Gastroesophageal sphincter (tissue), 4 donors: ENCODE measurements at regions not wholly inside any gene's neighbourhood (a gene's known extent, or its start where the extent isn't known, plus 50 kb on each side); places are given as distances from the start of the nearest gene placed in this dataset.
A peak's percentile ranks its signal among the peaks of the same experiment; 100 is the strongest.
"Not testable (repeated sequence)": the region's sequence is repeated elsewhere in the genome, so short reads cannot be mapped to it uniquely, and the experiment has no call there.

Experiments
- ATAC-seq: fragments of 150-250 bp; one replicate; pipeline ENCODE4 v1.9.1; 2016; ENCODE audit warnings: mild to moderate bottlenecking, moderate library complexity
- H3K27ac ChIP-seq, 4 donors: fragments of 200-600 bp; sonication (generic) in 3 of 4; 1 replicate in 3 of 4; 2 replicates in 1 of 4; pipeline ENCODE4 v1.5.1; 2016 to 2019
- H3K27me3 ChIP-seq: fragments of 200-600 bp; sonication (generic); one replicate; pipeline ENCODE4 v1.5.1; 2019
- H3K36me3 ChIP-seq, 2 donors: fragments of 200-600 bp; sonication (generic); one replicate each; pipeline ENCODE4 v1.5.1; 2019; ENCODE audit warnings: control low read depth in 1 of 2
- H3K4me1 ChIP-seq, 3 donors: fragments of 200-600 bp; sonication (generic); 1 replicate in 2 of 3; 2 replicates in 1 of 3; pipeline ENCODE4 v1.5.1; 2016 to 2019; ENCODE audit warnings: control low read depth in 2 of 3
- H3K4me3 ChIP-seq, 2 donors: fragments of 200-600 bp; sonication (generic); one replicate each; pipeline ENCODE4 v1.5.1; 2019; ENCODE audit warnings: mild to moderate bottlenecking in 1 of 2, moderate library complexity in 1 of 2
- H3K9me3 ChIP-seq, 3 donors: fragments of 200-600 bp; sonication (generic); one replicate each; pipeline ENCODE4 v1.5.1; 2017 to 2019; ENCODE audit warnings: control low read depth in 2 of 3
- CTCF ChIP-seq, 4 experiments: fragments of 200-600 bp in 2 of 4; fragments of 450-650 bp in 2 of 4; sonication (generic) in 1 of 4; IDR thresholded peaks; one replicate each; pipeline ENCODE4 v1.5.1; 2017 to 2019; ENCODE audit warnings: antibody characterized with exemption in 4 of 4, mild to moderate bottlenecking in 2 of 4, moderate library complexity in 2 of 4
- EP300 ChIP-seq: sonication (generic); formaldehyde crosslinking; IDR thresholded peaks from one replicate; pipeline ENCODE4 v1.6.1; 2017; ENCODE audit warnings: antibody characterized with exemption, mild to moderate bottlenecking
- POLR2A ChIP-seq, 2 donors: fragments of 450-650 bp; IDR thresholded peaks; one replicate each; pipeline ENCODE4 v1.6.1; 2017; ENCODE audit warnings: antibody characterized with exemption in 2 of 2, mild to moderate bottlenecking in 2 of 2, moderate library complexity in 1 of 2
- POLR2AphosphoS5 ChIP-seq: sonication (generic); formaldehyde crosslinking; IDR thresholded peaks from one replicate; pipeline ENCODE4 v1.6.1; 2017; ENCODE audit warnings: antibody characterized with exemption
- WGBS, 2 donors: methylation state at CpG; one replicate each; pipeline ENCODE4 v1.1.5; 2018; ENCODE audit warnings: low coverage in 1 of 2; 5-methylcytosine and 5-hydroxymethylcytosine counted together

GRCh38 chr5:39531306-39531705 lies 106.5 kb upstream of the DAB2 start:
- H3K27ac ChIP-seq: no peak overlapping the region
- no peak for ATAC-seq
- no peaks in the 10 kb centered on the region for H3K9me3 ChIP-seq
- no peak overlapping the region for H3K4me3 ChIP-seq
- no peaks in the 10 kb centered on the region for H3K27me3 ChIP-seq
- H3K4me1 ChIP-seq: no peaks in the 10 kb centered on the region
- TF ChIP-seq POLR2A (IDR thresholded peaks at IDR 0.05): no peak
- TF ChIP-seq POLR2AphosphoS5: no peak
- no peak for TF ChIP-seq EP300
- TF ChIP-seq CTCF (IDR thresholded peaks at IDR 0.05): no peak
- H3K36me3 ChIP-seq: no peaks in the 10 kb centered on the region

GRCh38 chr5:39526914-39527477 lies 102.2 kb upstream of the DAB2 start:
- WGBS, 2 donors: 73 to 78% methylated on average over 6 to 7 of the region's 7 CpGs
- H3K27me3 ChIP-seq: no peaks in the 10 kb centered on the region
- TF ChIP-seq POLR2AphosphoS5 (peak; percentile 14), POLR2A (IDR thresholded peaks at IDR 0.05) (no peak), CTCF (IDR thresholded peaks at IDR 0.05) (no peak), EP300 (no peak)
- H3K9me3 ChIP-seq: no peaks in the 10 kb centered on the region
- no peaks in the 10 kb centered on the region for H3K4me1 ChIP-seq
- no peaks in the 10 kb centered on the region for H3K36me3 ChIP-seq
- H3K4me3 ChIP-seq: no peak overlapping the region
- ATAC-seq: peak; percentile 66
- H3K27ac ChIP-seq: peak overlapping the region in 3 of 4 donors; percentile 38 to 55 (median 52)

GRCh38 chr5:39525781-39526180 lies 101.0 kb upstream of the DAB2 start:
- WGBS, 2 donors: 63 to 79% methylated on average over 3 to 4 of the region's 7 CpGs
- H3K27me3 ChIP-seq, H3K4me1 ChIP-seq, H3K4me3 ChIP-seq, H3K9me3 ChIP-seq, H3K36me3 ChIP-seq: not testable (repeated sequence)
- peak; percentile 65 for ATAC-seq
- peak overlapping the region in 3 of 4 donors; percentile 38 to 55 (median 52) for H3K27ac ChIP-seq
- peak; percentile 24 for TF ChIP-seq POLR2AphosphoS5

GRCh38 chr5:39525271-39525670 lies 100.5 kb upstream of the DAB2 start:
- no peak for TF ChIP-seq POLR2A (IDR thresholded peaks at IDR 0.05)
- TF ChIP-seq CTCF (IDR thresholded peaks at IDR 0.05): no peak
- TF ChIP-seq POLR2AphosphoS5: no peak
- TF ChIP-seq EP300: no peak
- 95 to 100% methylated on average over 2 of the region's 2 CpGs for WGBS, 2 donors
- no peaks in the 10 kb centered on the region for H3K36me3 ChIP-seq
- H3K4me3 ChIP-seq: no peak overlapping the region
- ATAC-seq: no peak
- no peaks in the 10 kb centered on the region for H3K27me3 ChIP-seq
- peaks cover 0 to 5% (median 4%) of the 10 kb centered on the region in 3 donors for H3K4me1 ChIP-seq
- no peaks in the 10 kb centered on the region for H3K9me3 ChIP-seq
- peak overlapping the region in 2 of 4 donors; percentile 6 to 44 for H3K27ac ChIP-seq

GRCh38 chr5:39523821-39524220 lies 99.0 kb upstream of the DAB2 start:
- WGBS, 2 donors: 74 to 96% methylated on average over 3 to 4 of the region's 4 CpGs

More at GRCh38 chr5:39523821-39524220, 99.0 kb upstream of the DAB2 start:
- no peak for ATAC-seq
- no peaks in the 10 kb centered on the region for H3K36me3 ChIP-seq
- no peaks in the 10 kb centered on the region for H3K9me3 ChIP-seq
- H3K4me1 ChIP-seq: peaks cover 6 to 19% (median 11%) of the 10 kb centered on the region in 3 donors
- H3K27ac ChIP-seq: no peak overlapping the region
- H3K4me3 ChIP-seq: no peak overlapping the region
- no peaks in the 10 kb centered on the region for H3K27me3 ChIP-seq
- TF ChIP-seq POLR2AphosphoS5: no peak
- TF ChIP-seq CTCF (IDR thresholded peaks at IDR 0.05): no peak
